ENCODE measurements at regions not wholly inside any gene's neighbourhood (a gene's known extent, or its start where the extent isn't known, plus 50 kb on each side); places are given as distances from the start of the nearest gene placed in this dataset.

- no peak for TF ChIP-seq EZH2 (IDR thresholded peaks at IDR 0.05; ENCODE audit: borderline replicate concordance, low read length)
- no peak for TF ChIP-seq CTCF (conservative IDR thresholded peaks at IDR 0.05 in 1 of 2, IDR thresholded peaks at IDR 0.05 in 1 of 2; ENCODE audit: extremely low read depth in 1 of 2, insufficient read depth in 1 of 2, low read depth in 1 of 2, low read length in 2 of 2)
Observed at GRCh38 chr2:2662037-2662846, 331.2 kb upstream of the MYT1L start.

Measured in mammary epithelial cell (primary cell).